NCI-H345 (cell line): ENCODE measurements at regions not wholly inside any gene's neighbourhood (a gene's known extent, or its start where the extent isn't known, plus 50 kb on each side); places are given as distances from the start of the nearest gene placed in this dataset.
A peak's percentile ranks its signal among the peaks of the same experiment; 100 is the strongest.
"Not testable (repeated sequence)": the region's sequence is repeated elsewhere in the genome, so short reads cannot be mapped to it uniquely, and the experiment has no call there.

Experiments used
- DNase-seq: peaks from one replicate; lab custom pipeline; 2025; lab: John Stamatoyannopoulos, UW

DNA sequence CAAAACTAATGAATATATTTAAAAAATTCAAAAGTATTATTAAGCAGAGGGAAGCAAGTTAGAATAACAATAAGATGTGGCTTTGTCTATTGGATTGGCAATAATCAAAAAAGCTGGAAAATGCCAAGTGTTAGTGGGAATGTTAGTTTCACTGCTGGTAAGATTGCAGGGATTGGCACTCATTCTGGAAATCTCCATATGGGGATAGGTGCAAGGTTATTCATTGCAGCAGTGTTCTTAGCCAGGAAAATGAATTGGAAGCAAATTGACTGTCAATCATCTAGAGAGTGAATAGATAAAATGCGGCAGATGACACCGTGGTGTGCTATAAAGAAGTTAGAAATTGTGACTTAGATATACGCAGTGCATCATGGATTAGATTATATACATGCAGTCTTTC is 1615.5 kb upstream of the PCDH7 start:
- no peak for DNase-seq

DNA sequence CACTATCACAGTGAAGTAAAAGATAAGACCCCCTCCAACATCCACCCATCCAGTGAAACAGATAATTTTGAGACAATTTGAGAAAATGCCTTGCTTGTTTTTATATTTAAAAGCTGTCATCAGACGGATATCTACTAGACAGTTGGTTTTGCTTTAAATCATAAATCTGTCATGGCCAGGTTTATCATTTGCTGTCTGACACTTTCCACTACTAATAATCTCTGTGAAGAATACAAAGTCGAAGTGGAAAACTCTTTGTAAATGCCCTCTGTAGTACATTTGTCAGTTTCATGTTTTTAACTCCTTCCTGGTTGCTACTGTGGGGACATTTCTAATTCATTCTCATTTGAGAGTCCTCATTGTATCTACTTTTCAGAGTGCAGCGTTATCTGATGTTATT is 1606.2 kb upstream of the PCDH7 start:
- no peak for DNase-seq

DNA sequence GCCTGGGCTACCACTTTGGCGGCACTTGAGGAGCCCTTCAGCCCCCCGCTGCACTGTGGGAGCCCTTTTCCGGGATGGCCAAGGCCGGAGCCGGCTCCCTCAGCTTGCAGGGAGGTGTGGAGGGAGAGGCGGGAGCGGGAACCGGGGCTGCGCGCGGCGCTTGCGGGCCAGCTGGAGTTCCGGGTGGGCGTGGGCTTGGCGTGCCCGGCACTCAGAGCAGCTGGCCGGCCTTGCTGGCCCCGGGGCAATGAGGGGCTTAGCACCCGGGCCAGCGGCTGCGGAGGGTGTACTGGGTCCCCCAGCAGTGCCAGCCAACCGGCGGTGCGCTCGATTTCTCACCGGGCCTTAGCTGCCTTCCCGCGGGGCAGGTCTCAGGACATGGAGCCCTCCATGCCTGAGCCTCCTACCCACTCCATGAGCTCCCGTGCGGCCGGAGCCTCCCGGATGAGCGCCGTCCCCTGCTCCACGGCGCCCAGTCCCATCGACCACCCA is 1602.9 kb upstream of the PCDH7 start:
- DNase-seq = not testable (repeated sequence)

DNA sequence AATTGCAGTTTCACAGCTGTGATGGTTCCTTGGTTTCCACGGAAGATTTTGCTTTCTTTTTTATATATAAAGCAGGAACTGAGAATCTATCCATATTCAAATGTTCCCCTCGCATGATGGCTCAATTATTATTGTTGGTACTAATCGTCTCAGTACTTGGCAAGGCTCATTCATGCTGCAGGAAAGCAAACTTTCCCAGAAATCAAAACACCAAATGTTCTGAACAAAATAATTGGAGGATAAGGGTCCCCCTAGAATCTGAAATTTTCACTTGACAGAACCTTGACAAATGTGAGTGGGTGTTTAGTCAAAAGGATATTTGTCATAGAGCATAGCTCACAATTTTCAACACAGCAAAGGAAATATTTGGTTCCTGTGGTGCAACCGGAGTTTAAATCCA is 1598.6 kb upstream of the PCDH7 start:
- no peak for DNase-seq

DNA sequence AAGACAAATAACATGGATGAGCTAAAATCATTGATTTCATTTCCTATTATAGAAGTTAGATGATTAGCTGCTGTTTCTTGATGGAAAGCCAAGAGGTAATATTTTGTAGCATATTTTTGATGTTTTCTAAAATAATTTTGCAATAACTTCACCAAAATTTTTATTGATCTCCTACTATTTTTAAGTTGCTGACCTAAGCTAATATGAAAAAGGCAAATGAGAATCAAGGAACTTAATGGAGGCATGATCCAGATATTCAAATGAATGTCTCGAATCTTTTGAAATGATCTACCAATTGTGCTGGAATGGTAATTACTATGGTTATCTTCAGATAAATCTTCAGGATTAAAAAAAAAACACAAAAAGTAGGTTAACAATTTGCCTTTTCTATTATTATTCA is 1591.4 kb upstream of the PCDH7 start:
- no peak for DNase-seq

DNA sequence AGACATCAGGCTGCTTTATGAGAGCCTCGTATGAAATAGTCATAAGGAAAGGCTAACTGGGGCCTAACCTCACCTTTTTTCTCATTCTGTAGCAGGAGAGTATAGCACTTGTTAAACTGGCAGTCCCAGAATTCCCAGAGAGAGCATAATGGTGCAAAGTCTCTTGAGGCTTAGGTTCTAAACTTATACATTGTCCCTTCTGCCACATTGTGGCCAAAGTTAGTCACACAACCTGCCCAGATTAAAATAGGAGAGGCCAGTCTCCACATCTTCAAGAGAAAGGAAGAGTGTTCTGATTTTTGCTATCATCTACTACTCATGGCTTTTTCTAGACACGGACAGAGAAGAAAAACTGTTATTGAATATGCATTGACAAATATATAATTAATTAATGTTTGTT is 1588.9 kb upstream of the PCDH7 start:
- DNase-seq = no peak

DNA sequence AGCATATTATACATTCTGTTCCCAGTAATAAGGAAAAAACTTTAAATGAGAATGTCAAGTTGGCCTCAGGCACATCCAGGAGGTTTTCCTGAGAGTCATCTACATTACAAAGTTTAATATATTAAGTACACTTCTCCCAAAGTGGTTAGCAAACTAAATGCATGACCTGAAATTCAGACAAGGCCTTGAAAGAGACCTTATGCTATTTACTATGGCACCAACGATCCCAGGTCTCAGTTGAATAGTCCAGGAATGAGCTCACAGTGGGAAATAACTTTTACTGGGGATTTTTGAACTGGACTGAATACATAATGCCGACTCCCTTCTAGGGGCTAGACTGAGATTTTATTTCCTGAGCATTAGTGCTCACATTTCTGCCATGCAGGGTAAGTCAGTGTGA is 1577.5 kb upstream of the PCDH7 start:
- DNase-seq = no peak

DNA sequence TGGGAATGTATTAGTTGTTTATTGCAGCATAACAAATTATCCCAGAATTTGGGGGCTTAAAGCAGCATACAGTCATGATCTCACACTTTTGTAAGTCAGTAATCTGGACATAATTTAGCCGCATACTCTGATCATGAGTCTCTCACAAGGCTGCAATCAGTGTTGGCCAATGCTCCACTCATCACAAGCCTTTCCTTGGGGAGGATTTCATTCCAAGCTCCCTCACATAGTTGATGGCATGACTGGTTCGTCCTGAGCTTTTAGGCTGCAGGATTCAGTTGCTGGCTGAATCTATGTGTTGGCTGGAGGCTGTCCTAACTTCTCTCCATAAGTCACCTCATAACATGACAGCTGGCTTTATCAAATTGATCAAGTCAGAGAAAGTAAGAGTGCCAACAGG is 1568.6 kb upstream of the PCDH7 start:
- DNase-seq = no peak

DNA sequence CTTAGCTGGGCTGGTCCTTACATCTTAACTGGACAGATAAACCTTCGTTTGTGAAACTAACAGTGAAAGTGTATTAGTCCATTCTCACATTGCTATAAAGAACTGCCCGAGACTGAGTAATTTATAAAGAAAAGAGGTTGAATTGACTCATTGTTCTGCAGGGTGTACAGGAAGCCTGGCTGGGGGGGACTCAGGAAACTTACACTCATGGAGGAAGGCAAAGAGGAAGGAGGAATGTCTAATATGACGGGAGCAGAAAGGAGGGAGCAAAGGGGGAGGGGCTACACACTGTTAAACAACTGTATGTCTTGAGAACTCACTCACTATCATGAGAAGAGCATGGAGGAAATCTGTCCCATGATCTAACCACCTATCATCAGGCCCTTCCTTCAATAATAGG is 1566.5 kb upstream of the PCDH7 start:
- DNase-seq = no peak

DNA sequence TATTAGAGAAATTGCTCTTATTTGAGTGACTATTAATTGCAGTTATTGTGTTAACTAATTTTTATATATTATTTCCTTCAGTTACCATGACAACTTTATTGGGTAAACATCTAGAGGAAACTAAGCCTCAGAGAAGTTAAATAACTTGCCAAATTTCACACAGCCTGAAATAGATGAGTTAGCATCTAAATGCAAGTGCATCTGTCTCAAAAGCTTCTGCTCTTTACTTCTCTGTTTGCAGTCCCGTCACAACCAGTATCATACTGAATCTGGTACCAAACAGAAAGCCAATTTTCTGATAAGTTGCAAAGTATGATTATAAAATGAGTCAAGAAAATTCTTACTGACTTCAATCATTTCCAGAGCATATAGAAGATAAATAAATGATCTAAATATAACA is 1544.9 kb upstream of the PCDH7 start:
- DNase-seq = no peak

DNA sequence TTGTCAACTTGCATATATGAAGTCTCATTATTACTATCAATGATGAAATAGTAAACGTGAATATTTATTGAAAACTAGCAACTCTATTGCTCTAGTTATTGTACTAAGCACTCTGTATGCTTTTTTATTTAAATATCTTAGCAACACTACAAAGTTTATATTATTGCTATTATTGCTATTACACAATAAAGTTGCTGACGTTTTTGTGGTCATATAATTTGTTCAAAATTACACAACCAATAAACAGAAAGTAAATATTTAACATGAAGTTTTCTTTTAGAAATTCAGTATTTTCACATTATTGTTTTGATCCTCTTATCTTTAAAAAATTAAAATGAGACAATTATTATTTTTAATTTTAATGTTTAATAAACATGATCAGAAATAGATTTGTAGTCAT is 1521.1 kb upstream of the PCDH7 start:
- no peak for DNase-seq

DNA sequence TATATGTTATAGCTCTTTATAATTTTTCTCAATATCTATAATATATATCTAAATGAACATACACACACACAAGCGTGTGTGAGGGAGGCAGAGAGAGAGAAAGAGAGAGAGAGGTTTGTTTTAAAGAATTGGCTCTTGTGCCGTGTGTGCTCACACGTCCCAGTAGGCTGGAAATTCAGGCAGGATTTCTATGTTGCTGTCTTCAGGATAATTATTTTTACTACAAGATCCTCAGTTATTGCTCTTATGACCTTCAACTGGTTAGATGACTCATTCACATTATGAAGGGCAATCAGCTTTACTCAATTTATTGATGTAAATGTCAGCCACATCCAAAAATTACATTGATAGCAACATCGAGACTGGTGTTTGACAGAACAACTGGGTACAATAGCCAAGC is 1520.7 kb upstream of the PCDH7 start:
- DNase-seq = no peak

DNA sequence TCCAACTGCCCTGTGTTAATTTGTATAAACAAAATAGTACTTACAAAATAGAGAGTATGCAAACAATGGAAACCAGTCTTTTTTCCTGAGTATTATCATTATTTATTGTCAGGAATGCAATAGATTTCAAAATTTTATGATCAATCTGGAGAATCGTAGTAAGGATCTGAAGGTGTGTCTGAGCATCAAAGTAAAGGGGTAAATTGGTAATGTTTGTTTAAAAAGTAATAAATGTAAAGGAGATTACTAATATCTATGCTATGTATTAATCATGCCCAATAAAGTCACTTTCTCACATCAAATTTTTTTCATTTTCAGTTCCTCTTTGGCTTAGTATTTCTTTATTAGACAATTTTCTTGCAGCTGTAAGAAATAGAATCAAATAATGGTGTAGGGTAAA is 1507.1 kb upstream of the PCDH7 start:
- no peak for DNase-seq

DNA sequence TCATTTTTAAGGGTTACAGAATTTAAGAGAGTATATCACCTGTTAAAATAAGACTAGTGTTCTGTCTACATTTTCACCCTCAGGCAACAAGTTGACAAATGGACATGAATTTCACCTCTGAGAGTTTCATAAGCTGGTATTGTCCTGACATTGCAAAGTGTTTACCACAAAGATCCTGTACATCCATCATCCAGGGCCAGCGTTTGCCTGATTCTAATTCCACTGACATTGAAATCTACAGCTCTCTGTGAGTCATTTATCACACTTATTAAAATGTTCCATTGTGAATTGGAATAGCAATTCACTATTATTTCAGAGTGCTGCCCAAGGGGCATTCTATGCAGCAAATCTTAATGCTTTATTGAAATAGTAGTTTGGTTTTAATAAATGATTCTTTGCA is 1499.4 kb upstream of the PCDH7 start:
- no peak for DNase-seq

DNA sequence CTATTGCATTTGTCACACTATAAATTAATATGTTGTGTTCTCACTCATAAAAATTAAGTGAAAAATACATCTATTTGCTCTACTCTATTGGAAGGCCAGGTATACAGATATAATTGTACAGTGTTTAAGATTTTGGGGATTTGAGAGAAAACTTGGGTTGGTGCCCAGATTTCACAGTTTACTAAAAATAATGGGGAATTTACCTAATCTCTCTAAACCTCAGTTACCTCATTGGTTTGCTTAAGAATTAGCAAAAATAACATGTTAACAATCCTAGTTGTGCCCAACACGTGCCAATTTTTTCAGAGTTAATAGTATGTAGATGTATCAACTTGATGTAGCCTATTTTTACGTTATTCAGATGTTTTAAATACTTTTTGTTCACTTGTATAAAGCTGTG is 1495.3 kb upstream of the PCDH7 start:
- DNase-seq = no peak

DNA sequence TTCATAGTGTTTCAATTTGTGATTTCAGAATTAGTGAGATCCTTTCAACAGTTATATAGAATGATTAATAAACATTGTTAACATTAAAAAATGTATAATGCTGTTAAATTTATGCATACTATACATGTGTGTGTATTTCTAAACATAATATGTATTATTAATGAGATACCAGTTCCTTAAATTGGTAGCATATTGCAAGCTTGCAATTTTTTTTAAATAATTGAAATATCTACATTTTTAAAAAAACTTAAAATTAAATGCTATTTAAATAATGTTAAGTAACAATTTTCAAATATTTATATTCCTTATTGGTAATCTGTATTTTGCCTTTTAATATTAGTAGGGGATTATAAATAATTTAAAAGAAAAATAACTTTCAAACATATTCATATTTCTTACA is 1479.5 kb upstream of the PCDH7 start:
- no peak for DNase-seq

DNA sequence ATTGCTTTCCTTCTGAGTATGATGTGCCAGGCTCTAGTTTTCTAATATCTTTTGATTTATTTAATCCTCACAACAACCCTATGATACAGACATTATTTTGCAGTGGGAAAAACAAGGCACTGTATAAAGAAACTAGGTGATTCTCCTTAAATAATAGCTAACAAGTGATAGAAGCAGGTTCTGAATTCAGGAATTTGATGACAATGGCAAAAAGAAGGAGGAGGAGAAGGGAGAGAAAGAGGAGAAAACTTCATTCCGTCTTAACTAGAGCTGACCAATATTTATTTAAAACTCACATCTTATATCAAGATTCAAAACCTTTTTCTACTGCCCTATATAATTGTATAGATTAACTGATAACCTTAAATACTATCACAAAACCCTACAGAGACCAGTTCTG is 1477.1 kb upstream of the PCDH7 start:
- DNase-seq = no peak

DNA sequence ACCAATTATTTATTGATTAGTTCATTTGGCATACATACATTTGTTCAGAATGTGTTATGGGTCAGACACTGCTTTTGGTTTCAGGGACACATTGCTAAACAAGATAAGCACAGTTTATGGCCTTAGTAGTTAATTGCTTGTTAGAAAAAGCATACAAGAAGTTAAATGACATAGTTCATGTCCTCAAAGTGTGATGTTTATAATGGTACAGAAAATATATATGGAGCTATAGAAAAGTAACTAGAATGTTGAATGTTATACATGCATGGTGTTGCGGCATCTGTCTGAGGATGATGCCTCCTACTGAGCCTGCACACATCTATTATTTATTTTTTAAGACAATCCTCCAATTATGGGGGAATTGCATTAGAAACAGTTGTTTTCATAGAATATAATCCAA is 1476.3 kb upstream of the PCDH7 start:
- DNase-seq = no peak

DNA sequence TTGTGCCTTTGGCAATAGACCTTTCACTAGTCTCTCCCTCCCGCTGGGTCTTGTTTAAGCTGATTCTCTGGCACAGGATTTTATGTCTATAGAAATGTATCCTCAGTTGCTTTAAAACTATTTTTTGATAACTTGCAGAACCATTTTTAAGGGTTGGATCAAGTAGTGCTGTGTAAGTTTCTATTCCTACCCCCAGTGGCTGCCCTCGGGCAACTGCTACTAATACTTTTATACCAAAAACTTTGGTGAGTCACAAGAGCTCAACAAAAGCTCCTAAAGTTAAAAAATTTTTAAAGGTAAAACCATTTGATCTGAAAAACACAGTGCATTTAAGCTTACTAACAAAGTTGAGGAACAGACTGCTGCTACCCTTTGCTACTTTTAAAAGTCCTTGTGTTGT is 1460.6 kb upstream of the PCDH7 start:
- DNase-seq = no peak

DNA sequence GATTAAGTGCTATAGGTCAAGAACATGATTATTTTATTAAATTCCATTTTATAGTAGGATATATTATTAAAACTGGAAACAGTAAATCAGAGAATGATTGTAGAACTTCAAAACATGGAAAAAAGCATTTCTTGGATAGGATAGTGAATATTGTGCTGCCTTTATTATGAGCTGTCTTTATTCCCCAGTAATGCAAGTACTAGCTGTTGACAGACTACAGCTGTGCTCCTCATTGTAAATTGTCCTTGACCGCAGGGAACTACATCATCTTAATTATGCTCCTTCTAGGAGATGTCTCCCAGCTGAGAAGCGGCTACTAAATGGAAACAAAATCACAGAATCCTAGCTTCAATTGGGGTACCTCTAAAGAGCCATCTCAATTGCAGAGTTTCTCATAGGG is 1457.2 kb upstream of the PCDH7 start:
- DNase-seq = no peak

DNA sequence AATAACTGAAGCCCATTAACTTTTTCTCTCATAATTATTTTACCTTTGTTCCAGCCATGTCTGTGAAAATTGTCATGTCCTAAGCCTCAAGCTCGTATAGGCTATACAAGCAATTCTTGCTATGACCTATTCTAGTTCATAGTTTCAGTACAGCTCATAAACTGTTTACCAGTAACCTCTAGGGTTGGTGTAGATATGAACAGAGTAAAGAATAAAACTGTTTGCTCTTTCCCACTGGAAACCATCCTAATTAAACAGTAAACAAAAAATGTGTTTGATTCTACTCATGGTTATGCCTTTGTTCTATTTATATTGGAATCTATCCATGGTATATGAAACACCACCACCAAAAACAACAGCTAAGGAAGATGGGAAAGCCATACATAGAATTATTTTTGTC is 1444.0 kb upstream of the PCDH7 start:
- peak; percentile 12 for DNase-seq

DNA sequence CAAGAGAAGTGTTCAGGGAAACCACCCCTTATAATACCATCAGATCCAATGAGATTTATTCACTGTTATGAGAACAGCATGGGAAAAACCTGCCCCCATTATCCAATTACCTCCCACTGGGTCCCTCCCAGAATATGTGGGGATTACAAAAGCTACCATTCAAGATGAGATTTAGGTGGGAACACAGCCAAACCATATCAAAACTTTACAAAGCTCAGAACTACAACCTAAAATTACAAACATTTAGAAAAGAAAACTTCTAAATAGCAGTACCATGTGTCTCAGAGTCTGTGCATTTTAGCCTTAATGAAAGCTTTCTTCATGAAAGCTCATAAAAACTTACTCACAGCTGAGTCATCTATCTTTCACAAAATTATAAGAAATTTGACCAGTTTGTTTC is 1442.8 kb upstream of the PCDH7 start:
- DNase-seq = no peak

DNA sequence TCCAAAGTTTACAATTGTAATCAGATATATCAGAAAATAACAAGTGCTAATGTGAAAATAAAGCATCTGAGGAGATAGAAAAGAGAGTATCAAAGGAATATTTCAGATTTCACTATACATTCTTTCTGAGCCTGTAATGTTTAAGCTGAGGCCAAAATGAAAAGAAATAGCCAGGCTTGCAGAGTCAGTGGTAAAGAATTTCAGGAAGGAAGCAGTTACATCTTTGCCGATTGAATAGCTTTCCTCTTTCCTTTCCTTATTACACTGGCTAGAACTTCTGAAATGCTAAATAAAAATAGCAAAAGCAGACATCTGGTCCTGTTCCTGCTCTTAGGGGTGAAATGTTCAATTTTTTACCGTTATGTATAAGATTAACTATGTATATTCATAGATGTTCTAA is 1441.6 kb upstream of the PCDH7 start:
- no peak for DNase-seq

DNA sequence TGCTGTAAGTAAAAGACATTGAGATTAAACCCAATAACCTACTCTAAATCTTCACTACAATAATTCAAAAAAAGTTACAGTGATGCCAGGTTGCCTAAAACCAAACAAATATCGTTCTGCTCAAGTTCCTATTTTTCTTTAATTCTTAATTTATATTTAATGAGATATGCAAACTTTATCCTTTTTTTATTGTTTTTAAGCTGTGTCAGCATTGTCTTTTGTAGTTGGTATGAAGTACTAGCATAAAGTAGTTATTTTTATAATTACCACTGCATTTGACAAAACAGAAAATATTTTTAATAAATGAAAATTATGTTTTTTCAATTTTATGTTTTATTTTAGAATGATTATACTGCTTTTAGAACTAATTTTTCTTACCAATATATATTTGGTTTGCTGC is 1431.1 kb upstream of the PCDH7 start:
- DNase-seq = no peak

DNA sequence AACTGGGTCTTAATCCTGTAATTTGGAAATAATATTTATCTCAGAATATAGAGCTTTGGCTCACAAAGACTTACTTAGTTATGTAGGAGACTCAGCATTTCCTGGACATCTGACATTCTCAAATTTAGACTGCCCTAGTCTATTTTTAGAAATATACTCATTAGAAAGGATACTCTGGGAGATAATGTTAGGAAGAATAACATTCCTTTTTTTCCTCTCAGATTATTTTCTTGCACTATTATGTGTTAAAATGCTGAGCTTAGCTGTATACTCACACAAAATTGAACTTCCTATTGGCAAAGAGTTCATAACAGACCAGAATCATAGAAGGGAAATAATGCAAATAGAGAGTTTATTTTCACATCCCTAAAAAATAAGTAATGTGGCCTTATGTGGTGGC is 1424.9 kb upstream of the PCDH7 start:
- DNase-seq = no peak
